PC-9 (cell line): ENCODE measurements at regions not wholly inside any gene's neighbourhood (a gene's known extent, or its start where the extent isn't known, plus 50 kb on each side); places are given as distances from the start of the nearest gene placed in this dataset.

Experiments used
- BruUV-seq: library from RNA; stranded (reverse); fragments of 400-500 nt; replicated peaks from 2 replicates; lab custom pipeline; 2021; lab: Mats Ljungman, UMichigan
- CTCF ChIA-PET: fragments of 300-600 bp; sonication (Branson Sonifier 250); formaldehyde crosslinking; loops from one replicate; lab custom pipeline; 2022; ENCODE audit warnings: antibody characterized with exemption; lab: Charles Lee
- POLR2A ChIA-PET: fragments of 300-600 bp; sonication (Branson Sonifier 250); formaldehyde crosslinking; loops from one replicate; lab custom pipeline; 2022; ENCODE audit warnings: antibody characterized with exemption; ENCODE audit not compliant: unreplicated experiment; lab: Charles Lee
- DNase-seq, 2 experiments: peaks; one replicate each; pipeline versions ENCODE4 v3.0.0 to v3.0.0-alpha.2; 2015 to 2022; ENCODE audit warnings: mixed read lengths in 1 of 2
- H2AFZ ChIP-seq: fragments of 200-600 bp; sonication (generic); 2 replicates; pipeline ENCODE4 v1.8.1; 2017; ENCODE audit warnings: antibody characterized with exemption
- H3F3A ChIP-seq: fragments of 200-600 bp; sonication (generic); 2 replicates; pipeline ENCODE4 v1.8.1; 2017; ENCODE audit warnings: antibody characterized with exemption, mild to moderate bottlenecking, low read depth; ENCODE audit not compliant: insufficient read depth
- H3K27ac ChIP-seq: fragments of 200-600 bp; sonication (generic); 2 replicates; pipeline ENCODE4 v1.6.1; 2016; ENCODE audit warnings: mixed run types
- H3K27me3 ChIP-seq: fragments of 200-600 bp; sonication (generic); 2 replicates; pipeline ENCODE4 v1.6.1; 2016; ENCODE audit warnings: low read depth, mixed run types; ENCODE audit not compliant: insufficient read depth
- H3K36me3 ChIP-seq: fragments of 200-600 bp; sonication (generic); 2 replicates; pipeline ENCODE4 v1.6.1; 2016; ENCODE audit warnings: low read depth, mixed run types
- H3K4me1 ChIP-seq: fragments of 200-600 bp; sonication (generic); replicated peaks from 2 replicates; pipeline ENCODE4 v1.6.1; 2016; ENCODE audit warnings: mixed run types; ENCODE audit not compliant: insufficient read depth
- H3K4me2 ChIP-seq: fragments of 200-600 bp; sonication (generic); 2 replicates; pipeline ENCODE4 v1.6.1; 2017; ENCODE audit warnings: mixed run types
- H3K4me3 ChIP-seq: fragments of 200-600 bp; sonication (generic); 2 replicates; pipeline ENCODE4 v1.6.1; 2016; ENCODE audit warnings: mixed run types
- H3K79me2 ChIP-seq: fragments of 200-600 bp; sonication (generic); 2 replicates; pipeline ENCODE4 v1.6.1; 2017; ENCODE audit warnings: low read depth, mixed run types
- H3K9me2 ChIP-seq: fragments of 200-600 bp; sonication (generic); 2 replicates; pipeline ENCODE4 v1.8.1; 2017; ENCODE audit warnings: mild to moderate bottlenecking; ENCODE audit not compliant: insufficient read depth
- H3K9me3 ChIP-seq: fragments of 200-600 bp; sonication (generic); 2 replicates; pipeline ENCODE4 v1.8.1; 2016; ENCODE audit warnings: low read depth; ENCODE audit not compliant: insufficient read depth
- H4K20me1 ChIP-seq: fragments of 200-600 bp; sonication (generic); 2 replicates; pipeline ENCODE4 v1.8.1; 2017; ENCODE audit not compliant: insufficient read depth
- CTCF ChIP-seq: fragments of 200-600 bp; sonication (generic); conservative IDR thresholded peaks from 2 replicates; pipeline ENCODE4 v1.6.1; 2017; ENCODE audit warnings: mixed run types, antibody characterized with exemption, mild to moderate bottlenecking, moderate library complexity
- EZH2 ChIP-seq: fragments of 200-600 bp; sonication (generic); IDR thresholded peaks from 2 replicates; pipeline ENCODE4 v1.8.0; 2017; ENCODE audit warnings: antibody characterized with exemption, low read depth
- intact Hi-C: fragments of 100-400 bp; cut with micrococcal nuclease; formaldehyde crosslinking; loops from one replicate; pipeline ENCODE4 v1.10.0; 2022; ENCODE audit not compliant: unreplicated experiment

GRCh38 chr18:40565805-40566509 is 1389.1 kb upstream of the PIK3C3 start:
- TF ChIP-seq CTCF (no peak), EZH2 (no peak)
- Histone ChIP-seq H2AFZ (no peak overlapping the region), H3K36me3 (no peaks in the 10 kb centered on the region), H3K27me3 (no peaks in the 10 kb centered on the region), H3K4me1 (no peaks in the 10 kb centered on the region), H3K4me2 (no peak overlapping the region), H3K4me3 (no peak overlapping the region), H3K79me2 (no peaks in the 10 kb centered on the region), H3K9me2 (no peaks in the 10 kb centered on the region), H3K9me3 (no peaks in the 10 kb centered on the region), H4K20me1 (no peaks in the 10 kb centered on the region), H3K27ac (no peak overlapping the region), H3F3A (no peaks in the 10 kb centered on the region)
- intact Hi-C loops, result no loop called here
- ChIA-PET POLR2A (no interaction called here), CTCF (no interaction called here)
- no TSS peak for BruUV-seq
- no peak for DNase-seq

DNA sequence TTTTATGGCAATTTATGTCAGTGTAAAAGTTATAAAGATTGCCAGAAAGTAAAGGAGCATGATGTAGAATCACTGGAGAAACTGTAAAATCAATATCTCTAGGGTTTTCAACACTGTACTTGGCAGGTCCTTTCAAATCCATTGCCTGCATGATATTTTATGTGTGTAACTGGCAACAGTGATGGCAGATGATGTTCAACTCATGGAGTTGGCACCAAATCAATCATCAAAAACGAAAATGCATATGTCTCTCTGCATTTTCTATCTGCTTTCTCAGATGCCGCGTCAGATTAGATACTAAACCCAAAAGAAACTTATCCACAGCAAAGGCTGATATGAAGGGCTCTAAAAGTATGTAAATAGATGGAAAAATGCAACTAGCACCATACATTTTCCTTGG is 1395.5 kb upstream of the PIK3C3 start:
- intact Hi-C loops, result no loop called here
- no peak for DNase-seq
- no peak overlapping the region for H3K4me2 ChIP-seq
- H3K9me2 ChIP-seq, result no peaks in the 10 kb centered on the region
- BruUV-seq, result no TSS peak
- POLR2A ChIA-PET, result no interaction called here
- no peaks in the 10 kb centered on the region for H3K79me2 ChIP-seq
- no peaks in the 10 kb centered on the region for H3F3A ChIP-seq
- no peaks in the 10 kb centered on the region for H3K27me3 ChIP-seq
- CTCF ChIA-PET, result no interaction called here
- no peaks in the 10 kb centered on the region for H3K4me1 ChIP-seq
- no peaks in the 10 kb centered on the region for H3K36me3 ChIP-seq
- H3K9me3 ChIP-seq, result no peaks in the 10 kb centered on the region
- TF ChIP-seq EZH2, result no peak
- TF ChIP-seq CTCF, result no peak
- no peak overlapping the region for H2AFZ ChIP-seq
- H3K4me3 ChIP-seq, result no peak overlapping the region
- no peaks in the 10 kb centered on the region for H4K20me1 ChIP-seq
- H3K27ac ChIP-seq, result no peak overlapping the region

DNA sequence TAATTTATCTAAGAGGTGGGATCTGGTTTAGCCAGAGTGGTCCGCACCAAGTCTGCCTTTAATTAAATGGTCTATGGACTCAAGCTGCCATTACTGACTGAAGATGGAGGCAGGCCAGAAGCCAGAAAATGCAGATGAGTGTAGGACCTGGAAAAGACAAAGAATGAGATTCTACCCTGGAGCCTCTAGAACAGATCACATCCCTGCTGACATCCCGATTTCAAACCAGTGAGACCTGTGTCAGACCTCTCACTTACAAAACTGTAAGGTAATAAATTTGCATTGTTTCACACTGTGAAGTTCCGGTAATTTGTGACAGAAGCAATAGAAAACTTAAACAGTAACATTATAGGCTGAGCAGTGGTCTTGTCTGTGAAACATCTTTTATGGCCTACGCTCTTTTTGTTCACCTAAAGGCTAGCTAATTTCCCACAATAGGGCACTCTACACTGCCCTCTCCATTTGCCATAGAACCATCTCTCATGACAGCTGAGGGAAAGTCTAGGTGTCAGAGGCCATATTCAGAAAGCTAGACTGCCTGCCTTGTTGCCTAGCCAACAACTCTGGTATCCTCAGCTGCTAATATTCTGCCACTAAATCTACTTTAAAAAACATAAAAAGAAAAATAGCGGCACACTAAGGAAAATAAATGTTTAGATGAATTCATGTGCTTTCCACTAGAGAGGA is 1396.2 kb upstream of the PIK3C3 start:
- Histone ChIP-seq H3K27ac (no peak overlapping the region), H4K20me1 (no peaks in the 10 kb centered on the region), H3K4me1 (no peaks in the 10 kb centered on the region), H3K9me2 (no peaks in the 10 kb centered on the region), H3F3A (no peaks in the 10 kb centered on the region), H2AFZ (no peak overlapping the region), H3K9me3 (no peaks in the 10 kb centered on the region), H3K27me3 (no peaks in the 10 kb centered on the region), H3K4me2 (no peak overlapping the region), H3K36me3 (no peaks in the 10 kb centered on the region), H3K4me3 (no peak overlapping the region), H3K79me2 (no peaks in the 10 kb centered on the region)
- TF ChIP-seq CTCF (no peak), EZH2 (no peak)
- CTCF ChIA-PET, result no interaction called here
- POLR2A ChIA-PET, result no interaction called here
- BruUV-seq, result no TSS peak
- intact Hi-C loops, result no loop called here
- DNase-seq, result no peak
